ENCODE measurements at regions not wholly inside any gene's neighbourhood (a gene's known extent, or its start where the extent isn't known, plus 50 kb on each side); places are given as distances from the start of the nearest gene placed in this dataset.

DNA sequence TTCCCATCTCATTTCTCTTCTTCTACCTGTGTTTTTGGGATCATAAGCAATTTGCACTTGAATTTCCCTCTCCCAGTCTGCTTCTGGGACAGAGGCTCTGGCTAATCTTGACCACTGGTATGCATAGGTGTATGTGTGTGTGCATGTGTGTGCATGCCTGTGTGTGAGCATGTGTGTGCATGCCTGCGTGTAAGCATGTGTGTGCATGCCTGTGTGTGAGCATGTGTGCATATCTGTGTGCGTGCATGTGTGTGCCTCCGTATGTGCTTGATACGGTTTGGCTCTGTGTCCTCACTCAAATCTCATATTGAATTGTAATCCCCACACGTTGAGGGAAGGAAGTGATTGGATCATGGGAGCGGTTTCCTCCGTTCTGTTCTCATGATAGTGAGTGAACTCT, 77.7 kb downstream of the HAPSTR1 start:
- no peaks in the 10 kb centered on the region for H3K4me1 ChIP-seq (ENCODE audit: insufficient read depth, low read length, poor library complexity, severe bottlenecking)
- CTCF ChIA-PET, result no interaction called here
- DNase-seq (ENCODE audit: low spot score), result no peak
- no peak overlapping the region for H3K27ac ChIP-seq (ENCODE audit: low read depth, low read length, poor library complexity, severe bottlenecking)
- intact Hi-C loops (cut with micrococcal nuclease; ENCODE audit: unreplicated experiment), result no loop called here
- no peaks in the 10 kb centered on the region for H3K27me3 ChIP-seq (replicated peaks; ENCODE audit: insufficient read depth, low read depth, low read length, poor library complexity)
- no TSS peak for BruUV-seq (replicated peaks)
- POLR2A ChIA-PET (ENCODE audit: low non-redundant PET), result no interaction called here
- no peaks in the 10 kb centered on the region for H3K9me3 ChIP-seq (ENCODE audit: low read depth, low read length, poor library complexity, severe bottlenecking)
- H3K36me3 ChIP-seq (ENCODE audit: insufficient read depth, low read length, poor library complexity, severe bottlenecking), result no peaks in the 10 kb centered on the region
- no peak overlapping the region for H3K4me3 ChIP-seq (ENCODE audit: low read depth, low read length, poor library complexity, severe bottlenecking)
- TF ChIP-seq, protein P1, sequence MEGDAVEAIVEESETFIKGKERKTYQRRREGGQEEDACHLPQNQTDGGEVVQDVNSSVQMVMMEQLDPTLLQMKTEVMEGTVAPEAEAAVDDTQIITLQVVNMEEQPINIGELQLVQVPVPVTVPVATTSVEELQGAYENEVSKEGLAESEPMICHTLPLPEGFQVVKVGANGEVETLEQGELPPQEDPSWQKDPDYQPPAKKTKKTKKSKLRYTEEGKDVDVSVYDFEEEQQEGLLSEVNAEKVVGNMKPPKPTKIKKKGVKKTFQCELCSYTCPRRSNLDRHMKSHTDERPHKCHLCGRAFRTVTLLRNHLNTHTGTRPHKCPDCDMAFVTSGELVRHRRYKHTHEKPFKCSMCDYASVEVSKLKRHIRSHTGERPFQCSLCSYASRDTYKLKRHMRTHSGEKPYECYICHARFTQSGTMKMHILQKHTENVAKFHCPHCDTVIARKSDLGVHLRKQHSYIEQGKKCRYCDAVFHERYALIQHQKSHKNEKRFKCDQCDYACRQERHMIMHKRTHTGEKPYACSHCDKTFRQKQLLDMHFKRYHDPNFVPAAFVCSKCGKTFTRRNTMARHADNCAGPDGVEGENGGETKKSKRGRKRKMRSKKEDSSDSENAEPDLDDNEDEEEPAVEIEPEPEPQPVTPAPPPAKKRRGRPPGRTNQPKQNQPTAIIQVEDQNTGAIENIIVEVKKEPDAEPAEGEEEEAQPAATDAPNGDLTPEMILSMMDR (conservative IDR thresholded peaks at IDR 0.05; ENCODE audit: low read depth, low read length), result no peak
- TF ChIP-seq EZH2 (IDR thresholded peaks at IDR 0.05; ENCODE audit: borderline replicate concordance, low read depth, low read length, poor library complexity, severe bottlenecking), result no peak

DNA sequence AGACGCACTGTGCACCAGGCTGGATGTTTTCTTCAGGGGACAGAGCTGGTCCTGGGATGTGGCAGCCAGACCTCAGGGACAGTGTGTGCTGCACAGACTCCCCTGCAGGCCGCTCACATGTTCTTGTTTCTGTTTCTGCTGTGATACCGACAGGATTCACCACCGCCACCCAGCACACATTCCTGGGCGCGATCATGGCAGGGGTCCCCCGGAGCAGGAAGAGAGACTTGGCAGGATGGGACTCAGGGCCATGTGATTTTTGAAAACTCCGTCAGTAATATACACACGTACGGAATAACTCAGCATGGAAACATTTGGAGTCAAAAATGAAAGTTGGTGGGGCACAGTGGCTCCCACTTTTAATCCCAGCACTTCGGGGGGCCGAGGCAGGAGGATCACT, 79.0 kb downstream of the HAPSTR1 start:
- POLR2A ChIA-PET (ENCODE audit: low non-redundant PET), result no interaction called here
- no TSS peak for BruUV-seq (replicated peaks)
- H3K36me3 ChIP-seq (ENCODE audit: insufficient read depth, low read length, poor library complexity, severe bottlenecking), result no peaks in the 10 kb centered on the region
- TF ChIP-seq, protein P1 (conservative IDR thresholded peaks at IDR 0.05; ENCODE audit: low read depth, low read length), result no peak
- no peak for TF ChIP-seq EZH2 (IDR thresholded peaks at IDR 0.05; ENCODE audit: borderline replicate concordance, low read depth, low read length, poor library complexity, severe bottlenecking)
- no peak overlapping the region for H3K4me3 ChIP-seq (ENCODE audit: low read depth, low read length, poor library complexity, severe bottlenecking)
- no peaks in the 10 kb centered on the region for H3K27me3 ChIP-seq (replicated peaks; ENCODE audit: insufficient read depth, low read depth, low read length, poor library complexity)
- intact Hi-C loops (cut with micrococcal nuclease; ENCODE audit: unreplicated experiment), result no loop called here
- H3K9me3 ChIP-seq (ENCODE audit: low read depth, low read length, poor library complexity, severe bottlenecking), result no peaks in the 10 kb centered on the region
- no peak overlapping the region for H3K27ac ChIP-seq (ENCODE audit: low read depth, low read length, poor library complexity, severe bottlenecking)
- H3K4me1 ChIP-seq (ENCODE audit: insufficient read depth, low read length, poor library complexity, severe bottlenecking), result no peaks in the 10 kb centered on the region
- DNase-seq (ENCODE audit: low spot score), result peak; percentile 37
- CTCF ChIA-PET, result no interaction called here

DNA sequence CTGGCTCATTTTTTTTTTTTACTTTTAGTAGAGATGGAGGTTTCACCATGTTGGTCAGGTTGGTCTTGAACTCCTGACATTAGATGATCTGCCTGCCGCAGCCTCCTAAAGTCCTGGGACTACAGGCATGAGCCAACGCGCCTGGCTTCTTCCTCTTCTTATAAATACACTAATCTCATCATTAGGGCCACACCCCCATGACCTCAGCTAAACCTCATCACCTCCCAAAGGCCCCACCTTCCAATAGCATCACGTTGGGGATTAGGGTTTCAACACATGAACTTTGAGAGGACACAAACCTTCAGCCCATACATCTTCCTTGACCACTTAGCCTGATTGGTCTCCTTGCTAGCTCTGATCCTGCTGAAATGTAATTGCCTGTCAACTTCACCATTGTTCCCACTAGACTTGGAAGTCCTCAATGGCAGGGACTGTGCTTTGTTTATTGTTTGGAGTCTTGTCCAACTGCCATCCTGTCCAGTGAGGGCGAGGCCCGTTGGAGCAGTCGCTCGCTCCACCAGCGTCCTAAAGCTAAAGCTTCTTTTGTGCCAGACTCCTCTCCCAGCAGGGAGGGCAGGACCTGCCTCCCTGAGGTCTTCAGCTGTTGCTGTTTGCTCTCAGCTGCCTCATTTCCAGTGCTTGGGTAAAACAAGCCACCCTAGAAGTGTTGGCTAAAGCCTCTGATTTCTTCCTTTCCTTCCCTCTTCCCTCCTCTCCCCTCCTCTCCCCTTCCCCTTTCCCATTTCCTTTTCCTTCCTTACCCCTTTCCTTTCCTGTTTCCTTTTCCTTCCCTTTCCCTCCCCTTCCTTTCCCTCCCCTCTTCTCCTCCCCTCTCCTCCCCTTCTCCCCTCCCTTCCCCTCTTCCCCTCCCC, 85.3 kb downstream of the HAPSTR1 start:
- no peaks in the 10 kb centered on the region for H3K9me3 ChIP-seq (ENCODE audit: low read depth, low read length, poor library complexity, severe bottlenecking)
- H3K36me3 ChIP-seq (ENCODE audit: insufficient read depth, low read length, poor library complexity, severe bottlenecking), result no peaks in the 10 kb centered on the region
- DNase-seq (ENCODE audit: low spot score), result no peak
- TF ChIP-seq EZH2 (IDR thresholded peaks at IDR 0.05; ENCODE audit: borderline replicate concordance, low read depth, low read length, poor library complexity, severe bottlenecking), result no peak
- TF ChIP-seq, protein P1 (conservative IDR thresholded peaks at IDR 0.05; ENCODE audit: low read depth, low read length), result no peak
- no peaks in the 10 kb centered on the region for H3K4me1 ChIP-seq (ENCODE audit: insufficient read depth, low read length, poor library complexity, severe bottlenecking)
- H3K27ac ChIP-seq (ENCODE audit: low read depth, low read length, poor library complexity, severe bottlenecking), result no peak overlapping the region
- no TSS peak for BruUV-seq (replicated peaks)
- no peaks in the 10 kb centered on the region for H3K27me3 ChIP-seq (replicated peaks; ENCODE audit: insufficient read depth, low read depth, low read length, poor library complexity)
- ChIA-PET POLR2A (ENCODE audit: low non-redundant PET) (no interaction called here), CTCF (no interaction called here)
- intact Hi-C loops (cut with micrococcal nuclease; ENCODE audit: unreplicated experiment), result no loop called here
- H3K4me3 ChIP-seq (ENCODE audit: low read depth, low read length, poor library complexity, severe bottlenecking), result no peak overlapping the region
